B cell (primary cell): ENCODE measurements at regions not wholly inside any gene's neighbourhood (a gene's known extent, or its start where the extent isn't known, plus 50 kb on each side); places are given as distances from the start of the nearest gene placed in this dataset.

ENCODE experiments used
- ATAC-seq: fragments of 200-7000 bp; cut with Tn5 transposase; one replicate; pipeline ENCODE4 v1.10.0; 2021; ENCODE audit warnings: low read depth, mild to moderate bottlenecking, moderate number of reproducible peaks, moderate library complexity
- CTCF ChIA-PET: fragments of 350-600 bp; sonication (Branson Sonifier 250); formaldehyde crosslinking; loops from one replicate; lab custom pipeline; 2021; ENCODE audit warnings: antibody characterized with exemption, inconsistent platforms; lab: Charles Lee
- POLR2A ChIA-PET: fragments of 350-600 bp; sonication (Branson Sonifier 250); formaldehyde crosslinking; loops from one replicate; lab custom pipeline; 2021; ENCODE audit warnings: antibody characterized with exemption; lab: Charles Lee
- DNase-seq: peaks from one replicate; pipeline ENCODE4 v3.0.0; 2013
- H2AFZ ChIP-seq: 2 replicates; pipeline ENCODE4 v1.6.1; 2012; ENCODE audit warnings: mild to moderate bottlenecking, low read depth, low read length; ENCODE audit not compliant: insufficient read depth, poor library complexity, severe bottlenecking
- H3K27ac ChIP-seq, 2 donors: 1 replicate in 1 of 2; 2 replicates in 1 of 2; pipeline ENCODE4 v1.5.1; 2012 to 2013; ENCODE audit warnings: low read length in 2 of 2, mild to moderate bottlenecking in 2 of 2, moderate library complexity in 1 of 2
- H3K27me3 ChIP-seq, 4 experiments: fragments of 200-600 bp in 1 of 4; sonication (generic) in 1 of 4; replicated peaks in 1 of 4; 1 replicate in 2 of 4; 2 replicates in 2 of 4; pipeline versions ENCODE4 v1.6.1 to v1.7.0; 2013 to 2016; ENCODE audit warnings: low read length in 3 of 4, mild to moderate bottlenecking in 2 of 4, mixed read lengths in 1 of 4, moderate library complexity in 1 of 4; ENCODE audit not compliant: insufficient read depth in 4 of 4, control insufficient read depth in 3 of 4; ENCODE audit errors: control extremely low read depth in 1 of 4
- H3K36me3 ChIP-seq, 2 experiments: replicated peaks in 1 of 2; 1 replicate in 1 of 2; 2 replicates in 1 of 2; pipeline versions ENCODE4 v1.6.1 to v1.7.1; 2013; ENCODE audit warnings: low read length in 1 of 2; ENCODE audit not compliant: insufficient read depth in 2 of 2, control insufficient read depth in 1 of 2; ENCODE audit errors: control extremely low read depth in 1 of 2, extremely low read depth in 1 of 2
- H3K4me1 ChIP-seq, 2 donors: fragments of 200-600 bp in 1 of 2; sonication (generic) in 1 of 2; 1 replicate in 1 of 2; 2 replicates in 1 of 2; pipeline versions ENCODE4 v1.5.1 to v1.6.1; 2013 to 2017; ENCODE audit warnings: low read length in 2 of 2; ENCODE audit not compliant: control insufficient read depth in 2 of 2, insufficient read depth in 2 of 2
- H3K4me2 ChIP-seq: replicated peaks from 2 replicates; pipeline ENCODE3; 2012; ENCODE audit warnings: mild to moderate bottlenecking, low read depth, low read length; ENCODE audit not compliant: poor library complexity, severe bottlenecking
- H3K4me3 ChIP-seq, 5 experiments: fragments of 200-600 bp in 1 of 5; sonication (generic) in 1 of 5; 1 replicate in 3 of 5; 2 replicates in 2 of 5; pipeline versions ENCODE4 v1.5.1 to v1.7.0; 2011 to 2016; ENCODE audit warnings: low read length in 4 of 5, mild to moderate bottlenecking in 4 of 5, low read depth in 2 of 5, control low read depth in 1 of 5, moderate library complexity in 1 of 5; ENCODE audit not compliant: insufficient read depth in 1 of 5; ENCODE audit errors: control extremely low read depth in 1 of 5, extremely low read depth in 1 of 5
- H3K79me2 ChIP-seq: fragments of 200-600 bp; sonication (generic); one replicate; pipeline ENCODE4 v1.6.0; 2016; ENCODE audit warnings: low read length; ENCODE audit not compliant: control insufficient read depth, insufficient read depth
- H3K9ac ChIP-seq: fragments of 200-600 bp; sonication (generic); 2 replicates; pipeline ENCODE4 v1.6.1; 2017; ENCODE audit warnings: mild to moderate bottlenecking, low read length, moderate library complexity
- H3K9me3 ChIP-seq, 3 donors: one replicate each; pipeline versions ENCODE4 v1.6.1 to v1.7.1; 2013; ENCODE audit warnings: low read length in 2 of 3; ENCODE audit not compliant: control insufficient read depth in 2 of 3, insufficient read depth in 1 of 3; ENCODE audit errors: control extremely low read depth in 1 of 3
- H4K20me1 ChIP-seq: 2 replicates; pipeline ENCODE4 v1.6.0; 2012; ENCODE audit warnings: mild to moderate bottlenecking, low read length; ENCODE audit not compliant: insufficient read depth, control insufficient read depth, poor library complexity, severe bottlenecking
- H3K27ac Mint-ChIP-seq: one replicate; pipeline ENCODE4 v1.8.0; 2021; ENCODE audit warnings: mixed read lengths
- H3K27me3 Mint-ChIP-seq: one replicate; pipeline ENCODE4 v1.8.0; 2021; ENCODE audit warnings: mixed read lengths
- H3K4me1 Mint-ChIP-seq: one replicate; pipeline ENCODE4 v1.8.0; 2021; ENCODE audit warnings: mixed read lengths
- H3K4me3 Mint-ChIP-seq: one replicate; pipeline ENCODE4 v1.8.0; 2021; ENCODE audit warnings: mixed read lengths
- H3K9me3 Mint-ChIP-seq: one replicate; pipeline ENCODE4 v1.8.0; 2022; ENCODE audit warnings: mixed read lengths; ENCODE audit not compliant: insufficient read depth
- EZH2 ChIP-seq: IDR thresholded peaks from 2 replicates; pipeline ENCODE4 v1.6.1; 2012; ENCODE audit warnings: borderline replicate concordance, low read depth, mild to moderate bottlenecking, moderate library complexity, low read length; ENCODE audit not compliant: insufficient read depth, poor library complexity, severe bottlenecking
- WGBS: methylation state at CpG from one replicate; pipeline ENCODE4 v1.1.5; 2013; ENCODE audit warnings: missing lambda C conversion rate; ENCODE audit not compliant: insufficient coverage; 5-methylcytosine and 5-hydroxymethylcytosine counted together
- intact Hi-C: fragments of 100-400 bp; cut with micrococcal nuclease; formaldehyde crosslinking; loops from one replicate; pipeline ENCODE4 v1.10.0; 2022
- TF ChIP-seq, protein P1 (sequence below): fragments of 200-600 bp; IDR thresholded peaks from one replicate; pipeline ENCODE4 v1.8.0; 2022; ENCODE audit warnings: antibody characterized with exemption, mild to moderate bottlenecking

GRCh38 chr2:102968375-102968774 lies 206.5 kb downstream of the TMEM182 start:
- WGBS, result 100% methylated on average over 1 of the region's 6 CpGs
- Mint-ChIP-seq H3K27me3 (no peaks in the 10 kb centered on the region), H3K27ac (no peak overlapping the region), H3K4me1 (no peaks in the 10 kb centered on the region), H3K9me3 (no peaks in the 10 kb centered on the region), H3K4me3 (no peak overlapping the region)
- Histone ChIP-seq H3K4me2 (no peak overlapping the region), H3K79me2 (no peaks in the 10 kb centered on the region), H3K9ac (no peak overlapping the region), H3K4me3 (no peak overlapping the region), H3K27ac (no peak overlapping the region), H3K36me3 (no peaks in the 10 kb centered on the region), H2AFZ (no peak overlapping the region), H3K27me3 (no peaks in the 10 kb centered on the region), H3K4me1 (no peaks in the 10 kb centered on the region), H4K20me1 (no peaks in the 10 kb centered on the region), H3K9me3 (no peaks in the 10 kb centered on the region)
- DNase-seq (no peak), ATAC-seq (no peak)
- intact Hi-C loops, result no loop called here
- CTCF ChIA-PET, result no interaction called here
- POLR2A ChIA-PET, result no interaction called here
- TF ChIP-seq, protein P1, sequence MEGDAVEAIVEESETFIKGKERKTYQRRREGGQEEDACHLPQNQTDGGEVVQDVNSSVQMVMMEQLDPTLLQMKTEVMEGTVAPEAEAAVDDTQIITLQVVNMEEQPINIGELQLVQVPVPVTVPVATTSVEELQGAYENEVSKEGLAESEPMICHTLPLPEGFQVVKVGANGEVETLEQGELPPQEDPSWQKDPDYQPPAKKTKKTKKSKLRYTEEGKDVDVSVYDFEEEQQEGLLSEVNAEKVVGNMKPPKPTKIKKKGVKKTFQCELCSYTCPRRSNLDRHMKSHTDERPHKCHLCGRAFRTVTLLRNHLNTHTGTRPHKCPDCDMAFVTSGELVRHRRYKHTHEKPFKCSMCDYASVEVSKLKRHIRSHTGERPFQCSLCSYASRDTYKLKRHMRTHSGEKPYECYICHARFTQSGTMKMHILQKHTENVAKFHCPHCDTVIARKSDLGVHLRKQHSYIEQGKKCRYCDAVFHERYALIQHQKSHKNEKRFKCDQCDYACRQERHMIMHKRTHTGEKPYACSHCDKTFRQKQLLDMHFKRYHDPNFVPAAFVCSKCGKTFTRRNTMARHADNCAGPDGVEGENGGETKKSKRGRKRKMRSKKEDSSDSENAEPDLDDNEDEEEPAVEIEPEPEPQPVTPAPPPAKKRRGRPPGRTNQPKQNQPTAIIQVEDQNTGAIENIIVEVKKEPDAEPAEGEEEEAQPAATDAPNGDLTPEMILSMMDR, result no peak
- TF ChIP-seq EZH2, result no peak

GRCh38 chr2:102971701-102972100 lies 209.9 kb downstream of the TMEM182 start:
- intact Hi-C loops, result no loop called here
- no peaks in the 10 kb centered on the region for H3K4me1 Mint-ChIP-seq
- CTCF ChIA-PET, result no interaction called here
- Histone ChIP-seq H3K9ac (no peak overlapping the region), H4K20me1 (no peaks in the 10 kb centered on the region), H3K4me2 (no peak overlapping the region), H2AFZ (no peak overlapping the region), H3K27me3 (no peaks in the 10 kb centered on the region), H3K9me3 (no peaks in the 10 kb centered on the region), H3K79me2 (no peaks in the 10 kb centered on the region), H3K4me3 (no peak overlapping the region), H3K36me3 (no peaks in the 10 kb centered on the region), H3K4me1 (no peaks in the 10 kb centered on the region), H3K27ac (no peak overlapping the region)
- no peak overlapping the region for H3K4me3 Mint-ChIP-seq
- H3K9me3 Mint-ChIP-seq, result no peaks in the 10 kb centered on the region
- ATAC-seq (no peak), DNase-seq (no peak)
- POLR2A ChIA-PET, result no interaction called here
- WGBS, result 88% methylated on average over 1 of the region's 6 CpGs
- TF ChIP-seq EZH2, result no peak
- TF ChIP-seq, protein P1, result no peak
- H3K27me3 Mint-ChIP-seq, result no peaks in the 10 kb centered on the region
- no peak overlapping the region for H3K27ac Mint-ChIP-seq
